Suprapubic skin (tissue), 4 donors: ENCODE measurements at regions not wholly inside any gene's neighbourhood (a gene's known extent, or its start where the extent isn't known, plus 50 kb on each side); places are given as distances from the start of the nearest gene placed in this dataset.

Source experiments
- DNase-seq, 2 donors: peaks; one replicate each; pipeline ENCODE4 v3.0.0-alpha.2; 2019; ENCODE audit warnings: low spot score in 2 of 2
- H3K27ac ChIP-seq: fragments of 200-600 bp; sonication (generic); one replicate; pipeline ENCODE4 v1.5.1; 2019
- H3K27me3 ChIP-seq: fragments of 200-600 bp; sonication (generic); one replicate; pipeline ENCODE4 v1.5.1; 2019
- H3K36me3 ChIP-seq: fragments of 200-600 bp; sonication (generic); one replicate; pipeline ENCODE4 v1.5.1; 2019
- H3K4me1 ChIP-seq: fragments of 200-600 bp; sonication (generic); one replicate; pipeline ENCODE4 v1.5.1; 2019
- H3K4me3 ChIP-seq: fragments of 200-600 bp; sonication (generic); one replicate; pipeline ENCODE4 v1.5.1; 2019; ENCODE audit warnings: mild to moderate bottlenecking
- H3K9me3 ChIP-seq: fragments of 200-600 bp; sonication (generic); one replicate; pipeline ENCODE4 v1.5.1; 2019
- EP300 ChIP-seq: sonication (generic); formaldehyde crosslinking; IDR thresholded peaks from one replicate; pipeline ENCODE4 v1.6.1; 2017; ENCODE audit warnings: antibody characterized with exemption
- POLR2A ChIP-seq, 2 donors: fragments of 450-650 bp; IDR thresholded peaks; one replicate each; pipeline ENCODE4 v1.6.1; 2017; ENCODE audit warnings: antibody characterized with exemption in 2 of 2, mild to moderate bottlenecking in 2 of 2, moderate library complexity in 2 of 2
- POLR2AphosphoS5 ChIP-seq, 3 donors: sonication (generic); formaldehyde crosslinking; IDR thresholded peaks; one replicate each; pipeline ENCODE4 v1.6.1; 2017; ENCODE audit warnings: antibody characterized with exemption in 3 of 3
- WGBS: methylation state at CpG from one replicate; pipeline ENCODE4 v1.1.5; 2018; 5-methylcytosine and 5-hydroxymethylcytosine counted together
- TF ChIP-seq, protein P1 (sequence below), 2 donors: fragments of 200-600 bp in 1 of 2; fragments of 450-650 bp in 1 of 2; sonication (generic) in 1 of 2; IDR thresholded peaks; one replicate each; pipeline ENCODE4 v1.5.1; 2016 to 2019; ENCODE audit warnings: antibody characterized with exemption in 2 of 2, mild to moderate bottlenecking in 1 of 2, moderate library complexity in 1 of 2

DNA sequence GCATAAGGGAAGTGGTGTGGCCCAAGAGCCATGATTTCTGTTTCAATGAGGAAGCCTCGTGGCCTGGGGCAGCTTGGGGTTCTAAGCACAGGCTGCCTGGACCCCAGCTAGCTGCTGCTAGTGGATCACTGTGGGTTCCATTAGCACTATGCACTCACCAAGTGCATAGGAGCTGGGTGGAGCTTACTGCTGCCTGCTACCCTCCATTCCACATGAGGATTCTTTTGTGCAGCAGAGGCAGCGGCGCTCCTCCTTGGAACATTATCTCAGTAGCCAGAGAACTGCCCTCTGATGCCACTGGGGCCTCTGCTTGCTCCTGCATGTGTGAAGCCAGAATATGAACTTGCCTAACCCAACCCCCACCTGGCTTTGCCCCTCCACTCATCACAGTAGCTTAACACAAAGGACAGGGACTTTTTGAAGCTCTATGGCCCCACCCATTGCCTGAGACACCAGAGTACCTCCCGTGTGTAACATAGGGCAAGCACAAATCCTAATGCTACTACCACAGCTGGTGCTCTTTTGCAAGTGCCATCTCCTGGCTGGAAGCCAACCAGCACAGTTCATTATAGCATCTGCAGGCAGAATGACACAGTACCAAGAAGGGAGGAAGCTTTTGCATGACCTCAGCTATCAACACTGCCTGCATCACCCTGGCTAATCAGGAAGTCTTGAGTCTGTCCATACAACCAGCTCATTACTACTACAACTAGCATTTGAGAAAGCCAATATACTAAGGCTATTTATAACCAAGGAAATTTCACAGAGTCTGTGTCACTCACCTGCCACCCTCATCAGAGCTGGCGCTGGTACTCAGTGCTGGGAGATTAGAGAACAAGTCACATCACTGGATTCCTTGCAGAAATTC lies 297.0 kb upstream of the GULP1 start:
- Histone ChIP-seq H3K4me3 (no peak overlapping the region), H3K27me3 (no peaks in the 10 kb centered on the region), H3K9me3 (no peaks in the 10 kb centered on the region), H3K36me3 (no peaks in the 10 kb centered on the region), H3K4me1 (no peaks in the 10 kb centered on the region), H3K27ac (no peak overlapping the region)
- no peak for TF ChIP-seq POLR2A (IDR thresholded peaks at IDR 0.05)
- TF ChIP-seq, protein P1, sequence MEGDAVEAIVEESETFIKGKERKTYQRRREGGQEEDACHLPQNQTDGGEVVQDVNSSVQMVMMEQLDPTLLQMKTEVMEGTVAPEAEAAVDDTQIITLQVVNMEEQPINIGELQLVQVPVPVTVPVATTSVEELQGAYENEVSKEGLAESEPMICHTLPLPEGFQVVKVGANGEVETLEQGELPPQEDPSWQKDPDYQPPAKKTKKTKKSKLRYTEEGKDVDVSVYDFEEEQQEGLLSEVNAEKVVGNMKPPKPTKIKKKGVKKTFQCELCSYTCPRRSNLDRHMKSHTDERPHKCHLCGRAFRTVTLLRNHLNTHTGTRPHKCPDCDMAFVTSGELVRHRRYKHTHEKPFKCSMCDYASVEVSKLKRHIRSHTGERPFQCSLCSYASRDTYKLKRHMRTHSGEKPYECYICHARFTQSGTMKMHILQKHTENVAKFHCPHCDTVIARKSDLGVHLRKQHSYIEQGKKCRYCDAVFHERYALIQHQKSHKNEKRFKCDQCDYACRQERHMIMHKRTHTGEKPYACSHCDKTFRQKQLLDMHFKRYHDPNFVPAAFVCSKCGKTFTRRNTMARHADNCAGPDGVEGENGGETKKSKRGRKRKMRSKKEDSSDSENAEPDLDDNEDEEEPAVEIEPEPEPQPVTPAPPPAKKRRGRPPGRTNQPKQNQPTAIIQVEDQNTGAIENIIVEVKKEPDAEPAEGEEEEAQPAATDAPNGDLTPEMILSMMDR (IDR thresholded peaks at IDR 0.05) = no peak
- no peak for DNase-seq
- WGBS = 58% methylated on average over 3 of the region's 5 CpGs

DNA sequence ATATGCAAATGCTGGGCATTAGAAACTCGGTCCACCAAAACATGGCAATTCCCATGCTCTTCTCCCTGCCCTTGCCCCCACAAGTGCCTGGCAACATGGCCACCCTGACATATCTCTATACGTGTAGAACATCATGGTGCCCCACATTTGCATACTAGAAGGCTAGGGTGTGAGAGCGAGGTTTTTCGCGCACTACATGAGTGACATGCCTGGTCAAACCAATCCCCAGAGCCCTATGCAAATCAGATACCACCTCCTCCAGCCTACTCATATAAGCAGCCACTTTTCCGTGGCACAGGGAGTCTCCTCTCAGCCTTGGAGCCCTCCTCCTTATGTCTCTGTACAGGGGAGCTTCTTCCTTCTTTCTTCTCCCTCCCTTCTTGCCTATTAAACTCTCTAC lies 296.1 kb upstream of the GULP1 start:
- no peaks in the 10 kb centered on the region for H3K9me3 ChIP-seq
- H3K36me3 ChIP-seq = no peaks in the 10 kb centered on the region
- DNase-seq = no peak
- no peak overlapping the region for H3K27ac ChIP-seq
- WGBS = 91% methylated on average over 6 of the region's 6 CpGs
- no peak for TF ChIP-seq POLR2A (IDR thresholded peaks at IDR 0.05)
- TF ChIP-seq, protein P1 (IDR thresholded peaks at IDR 0.05) = no peak
- no peak for TF ChIP-seq POLR2AphosphoS5 (IDR thresholded peaks at IDR 0.05)
- no peak for TF ChIP-seq EP300
- no peak overlapping the region for H3K4me3 ChIP-seq
- no peaks in the 10 kb centered on the region for H3K4me1 ChIP-seq
- H3K27me3 ChIP-seq = no peaks in the 10 kb centered on the region

DNA sequence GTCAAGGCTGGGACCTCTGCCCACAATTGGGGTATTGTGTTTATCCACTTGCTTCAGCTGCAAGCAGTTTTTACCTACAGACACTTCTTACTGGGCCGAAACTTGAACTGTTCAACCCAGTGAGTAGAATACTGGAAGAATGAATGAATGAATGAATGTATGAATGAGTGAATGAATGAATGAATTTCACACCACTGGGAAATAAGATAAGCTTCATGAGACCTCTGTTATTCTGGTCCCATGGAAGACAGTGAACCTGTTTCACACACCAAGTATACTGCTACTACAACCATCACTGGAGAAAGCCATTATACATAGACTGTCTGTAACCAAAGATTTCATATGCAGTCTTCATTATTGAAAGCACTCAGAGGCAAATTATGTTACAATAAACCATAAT lies 295.0 kb upstream of the GULP1 start:
- TF ChIP-seq POLR2A (IDR thresholded peaks at IDR 0.05) = no peak
- TF ChIP-seq, protein P1 (IDR thresholded peaks at IDR 0.05) = no peak
- no peak for TF ChIP-seq EP300
- TF ChIP-seq POLR2AphosphoS5 (IDR thresholded peaks at IDR 0.05) = no peak
- Histone ChIP-seq H3K36me3 (no peaks in the 10 kb centered on the region), H3K27me3 (no peaks in the 10 kb centered on the region), H3K4me1 (no peaks in the 10 kb centered on the region), H3K27ac (no peak overlapping the region), H3K9me3 (no peaks in the 10 kb centered on the region), H3K4me3 (no peak overlapping the region)
- WGBS = 100% methylated on average over 1 of the region's 1 CpG
- DNase-seq = no peak

DNA sequence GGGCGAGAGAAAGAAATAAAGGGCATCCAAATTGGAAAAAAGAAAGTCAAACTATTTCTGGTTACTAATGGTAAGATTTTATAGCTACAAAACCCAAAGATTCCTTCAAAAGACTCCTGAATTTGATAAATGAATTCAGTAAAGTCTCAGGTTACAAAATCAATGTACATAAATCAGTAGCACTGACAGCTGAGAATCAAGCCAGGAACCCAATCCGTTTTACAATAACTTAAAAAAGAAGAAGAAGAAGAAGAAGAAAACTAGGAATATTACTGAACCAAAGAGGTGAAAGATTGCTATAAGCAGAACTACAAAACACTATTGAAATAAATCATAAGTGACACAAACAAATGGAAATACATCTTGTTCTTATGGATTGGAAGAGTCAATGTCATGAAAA lies 291.5 kb upstream of the GULP1 start:
- Histone ChIP-seq H3K4me3 (no peak overlapping the region), H3K27ac (no peak overlapping the region), H3K9me3 (no peaks in the 10 kb centered on the region), H3K36me3 (no peaks in the 10 kb centered on the region), H3K27me3 (no peaks in the 10 kb centered on the region), H3K4me1 (no peaks in the 10 kb centered on the region)
- 38% methylated on average over 2 of the region's 2 CpGs for WGBS
- no peak for DNase-seq
- TF ChIP-seq EP300 = no peak
- TF ChIP-seq, protein P1 (IDR thresholded peaks at IDR 0.05) = no peak
- TF ChIP-seq POLR2A (IDR thresholded peaks at IDR 0.05) = no peak
- TF ChIP-seq POLR2AphosphoS5 (IDR thresholded peaks at IDR 0.05) = no peak

DNA sequence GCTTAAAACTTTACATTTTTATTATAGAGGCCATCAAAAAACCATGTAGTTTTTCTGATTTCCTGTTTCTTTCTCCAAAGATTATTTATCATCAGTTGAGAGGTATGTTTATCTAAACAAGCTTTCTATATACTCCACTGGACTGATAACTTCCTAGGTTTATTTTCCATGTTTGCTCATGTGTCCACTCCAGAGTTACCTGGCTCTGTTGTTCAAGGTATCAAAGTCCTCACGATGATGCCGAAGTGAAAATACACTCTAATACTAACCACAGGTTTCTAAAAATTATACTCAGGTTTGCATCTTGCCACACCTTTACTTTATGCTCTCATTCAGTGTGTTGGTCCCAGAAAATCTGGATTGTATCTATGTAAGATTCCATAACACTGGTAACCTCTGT lies 287.9 kb upstream of the GULP1 start:
- Histone ChIP-seq H3K4me3 (no peak overlapping the region), H3K27me3 (no peaks in the 10 kb centered on the region), H3K9me3 (no peaks in the 10 kb centered on the region), H3K4me1 (no peaks in the 10 kb centered on the region), H3K27ac (no peak overlapping the region), H3K36me3 (no peaks in the 10 kb centered on the region)
- TF ChIP-seq POLR2A (IDR thresholded peaks at IDR 0.05) = no peak
- TF ChIP-seq EP300 = no peak
- TF ChIP-seq POLR2AphosphoS5 (IDR thresholded peaks at IDR 0.05) = no peak
- TF ChIP-seq, protein P1 (IDR thresholded peaks at IDR 0.05) = no peak
- DNase-seq = no peak
- 71% methylated on average over 2 of the region's 2 CpGs for WGBS
